Thyroid gland (tissue), 4 donors: ENCODE measurements at regions not wholly inside any gene's neighbourhood (a gene's known extent, or its start where the extent isn't known, plus 50 kb on each side); places are given as distances from the start of the nearest gene placed in this dataset.

Experiments
- CTCF ChIP-seq, 6 experiments: fragments of 200-600 bp in 3 of 6; fragments of 450-650 bp in 3 of 6; sonication (generic) in 3 of 6; IDR thresholded peaks; one replicate each; pipeline ENCODE4 v1.5.1; 2016 to 2019; ENCODE audit warnings: antibody characterized with exemption in 6 of 6, mild to moderate bottlenecking in 2 of 6, inconsistent platforms in 1 of 6, moderate library complexity in 1 of 6
- POLR2A ChIP-seq, 2 donors: fragments of 450-650 bp; IDR thresholded peaks; one replicate each; pipeline ENCODE4 v1.6.1; 2017; ENCODE audit warnings: antibody characterized with exemption in 2 of 2, mild to moderate bottlenecking in 2 of 2, moderate library complexity in 1 of 2

DNA sequence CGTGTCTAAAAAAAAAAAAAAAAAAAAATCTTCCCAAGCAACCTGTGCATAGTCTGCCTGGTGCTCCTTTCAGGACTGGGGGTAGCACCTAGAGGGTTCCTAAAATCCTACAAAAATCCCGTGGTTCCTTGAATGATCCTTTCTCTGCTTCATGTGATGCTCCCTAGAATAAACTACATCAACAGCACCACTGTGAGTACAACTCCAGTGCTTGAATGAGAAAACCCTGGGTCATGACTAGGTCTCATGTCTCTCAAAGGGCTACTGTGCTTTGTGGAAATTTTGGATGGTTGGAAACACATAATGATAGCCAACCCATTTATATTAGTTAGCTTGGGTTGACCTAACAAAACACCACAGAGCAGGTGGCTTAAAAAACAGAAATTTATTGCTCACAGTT, 243.5 kb downstream of the OPA1 start:
- no peak for TF ChIP-seq CTCF (IDR thresholded peaks at IDR 0.05)
- TF ChIP-seq POLR2A (IDR thresholded peaks at IDR 0.05): no peak
